DMS114 treated with DMSO at 0.1 percent for 48 hours (cell line): ENCODE measurements at regions not wholly inside any gene's neighbourhood (a gene's known extent, or its start where the extent isn't known, plus 50 kb on each side); places are given as distances from the start of the nearest gene placed in this dataset.

ENCODE experiments used
- DNase-seq: peaks from one replicate; lab custom pipeline; 2025; ENCODE audit not compliant: unreplicated experiment; lab: John Stamatoyannopoulos, UW

DNA sequence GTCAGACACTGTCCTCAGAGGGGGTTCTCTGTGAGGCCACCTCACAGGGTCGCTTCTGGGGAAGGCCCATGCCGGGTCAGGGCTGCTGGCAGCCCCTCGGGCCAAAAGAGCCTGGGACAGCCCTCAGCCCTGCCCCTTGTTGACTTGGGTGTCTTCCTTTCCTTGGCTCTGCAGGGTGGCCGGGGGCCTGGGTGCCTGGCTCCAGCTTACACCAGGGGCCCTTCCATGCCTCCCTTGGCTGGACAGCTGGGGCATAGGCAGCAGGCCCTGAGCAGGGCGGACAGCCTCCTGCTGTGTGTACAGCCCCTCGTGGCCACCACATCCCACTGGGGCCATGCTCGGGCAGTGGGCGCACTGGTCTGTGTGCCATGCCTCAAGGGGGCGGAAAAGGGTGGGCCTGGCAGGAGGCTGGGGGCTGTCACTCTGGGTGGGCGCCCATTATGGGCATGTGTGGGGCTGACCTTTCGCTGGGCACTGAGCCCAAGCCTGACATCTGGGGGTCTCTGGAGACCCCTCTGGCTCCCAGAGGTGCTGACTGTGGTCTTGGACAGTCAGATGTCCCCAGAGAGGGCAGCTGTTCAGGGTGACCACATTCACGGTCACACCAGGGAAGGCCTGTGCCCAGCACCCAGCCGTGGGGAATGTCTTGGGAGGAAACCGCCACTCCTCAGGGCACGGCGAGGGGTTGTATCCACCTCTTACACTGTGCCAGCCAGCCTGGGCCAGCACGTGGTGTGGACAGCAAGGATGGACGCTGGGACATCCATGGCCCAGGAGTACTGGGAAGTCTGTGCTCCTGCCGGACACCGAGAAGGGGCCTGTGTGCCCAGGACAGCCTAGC lies 313.3 kb downstream of the TMEM121 start:
- no peak for DNase-seq

- no peak for DNase-seq
Observed at GRCh38 chr14:105840266-105841021, 314.1 kb downstream of the TMEM121 start.

GRCh38 chr14:105841022-105842009 lies 314.9 kb downstream of the TMEM121 start:
- DNase-seq = no peak

GRCh38 chr14:105842105-105842504 lies 315.7 kb downstream of the TMEM121 start:
- no peak for DNase-seq

DNA sequence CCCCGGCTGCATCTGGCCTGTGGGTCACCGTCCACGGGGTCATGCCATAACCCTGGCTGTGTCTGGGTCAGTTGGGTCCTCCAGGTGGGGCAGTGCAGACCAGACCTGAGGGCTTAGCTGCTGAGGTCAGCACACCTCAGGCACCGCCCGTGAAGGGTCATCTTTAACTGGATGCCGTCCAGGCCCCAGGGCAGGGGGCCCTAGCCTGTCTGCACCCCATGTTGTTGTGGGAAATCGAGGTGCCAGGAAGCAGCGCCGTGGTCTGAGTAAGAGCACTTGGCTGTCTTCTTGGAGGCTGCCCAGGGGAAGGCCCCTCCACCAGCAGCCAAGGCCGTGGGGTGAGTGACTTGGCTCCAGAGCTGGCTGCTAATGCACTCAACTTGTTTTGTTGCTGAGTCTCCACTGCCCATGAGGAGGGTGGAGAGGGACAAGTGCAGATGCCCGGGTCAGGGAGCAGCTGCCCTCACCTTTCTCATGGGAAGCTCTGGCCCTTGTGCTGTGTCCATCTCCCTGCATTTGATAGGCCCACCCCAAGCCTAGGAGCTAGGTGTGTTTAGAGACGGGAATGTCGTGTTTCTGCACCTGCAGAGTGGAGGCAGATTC lies 317.2 kb downstream of the TMEM121 start:
- no peak for DNase-seq

- DNase-seq = no peak
Observed at GRCh38 chr14:105844047-105844630, 317.8 kb downstream of the TMEM121 start.

- no peak for DNase-seq
Observed at GRCh38 chr14:105844810-105845724, 318.7 kb downstream of the TMEM121 start.

GRCh38 chr14:105845725-105846309 lies 319.4 kb downstream of the TMEM121 start:
- DNase-seq = no peak

GRCh38 chr14:105846312-105846711 lies 319.9 kb downstream of the TMEM121 start:
- DNase-seq = no peak

- no peak for DNase-seq
Observed at GRCh38 chr14:105847400-105847799, 321.0 kb downstream of the TMEM121 start.

- no peak for DNase-seq
Observed at GRCh38 chr14:105848570-105848969, 322.2 kb downstream of the TMEM121 start.

DNA sequence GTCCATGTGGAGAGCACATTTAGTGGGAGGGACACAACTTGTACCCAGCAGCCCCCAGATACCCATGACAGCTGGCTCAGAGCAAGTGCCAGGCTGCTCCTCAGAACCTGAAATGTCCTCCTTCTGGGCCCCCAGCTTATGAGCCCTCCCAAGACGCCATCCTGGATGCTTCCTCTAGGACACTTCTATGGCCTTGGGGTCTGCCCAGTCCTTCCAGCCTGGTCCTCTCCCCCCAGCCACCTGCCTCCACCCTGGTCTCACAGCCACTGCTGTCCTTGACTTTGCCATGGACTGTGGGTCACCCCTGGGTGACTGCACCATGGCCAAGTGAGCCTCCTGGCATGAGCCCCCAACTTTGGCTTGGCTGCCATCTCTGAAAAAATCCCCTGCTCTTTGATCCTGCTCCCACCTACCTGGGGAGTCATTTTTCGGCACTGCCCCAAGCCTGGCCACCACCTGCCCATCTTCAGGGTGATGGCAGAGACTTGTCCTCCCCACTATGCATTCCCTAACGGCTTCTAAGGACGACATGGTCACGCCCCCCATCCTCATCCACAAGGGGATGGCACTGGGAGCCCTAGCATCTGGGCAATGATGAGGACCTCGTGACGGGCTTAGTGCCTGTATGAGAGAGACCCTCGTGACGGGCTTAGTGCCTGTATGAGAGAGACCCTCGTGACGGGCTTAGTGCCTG lies 323.7 kb downstream of the TMEM121 start:
- DNase-seq = no peak

DNA sequence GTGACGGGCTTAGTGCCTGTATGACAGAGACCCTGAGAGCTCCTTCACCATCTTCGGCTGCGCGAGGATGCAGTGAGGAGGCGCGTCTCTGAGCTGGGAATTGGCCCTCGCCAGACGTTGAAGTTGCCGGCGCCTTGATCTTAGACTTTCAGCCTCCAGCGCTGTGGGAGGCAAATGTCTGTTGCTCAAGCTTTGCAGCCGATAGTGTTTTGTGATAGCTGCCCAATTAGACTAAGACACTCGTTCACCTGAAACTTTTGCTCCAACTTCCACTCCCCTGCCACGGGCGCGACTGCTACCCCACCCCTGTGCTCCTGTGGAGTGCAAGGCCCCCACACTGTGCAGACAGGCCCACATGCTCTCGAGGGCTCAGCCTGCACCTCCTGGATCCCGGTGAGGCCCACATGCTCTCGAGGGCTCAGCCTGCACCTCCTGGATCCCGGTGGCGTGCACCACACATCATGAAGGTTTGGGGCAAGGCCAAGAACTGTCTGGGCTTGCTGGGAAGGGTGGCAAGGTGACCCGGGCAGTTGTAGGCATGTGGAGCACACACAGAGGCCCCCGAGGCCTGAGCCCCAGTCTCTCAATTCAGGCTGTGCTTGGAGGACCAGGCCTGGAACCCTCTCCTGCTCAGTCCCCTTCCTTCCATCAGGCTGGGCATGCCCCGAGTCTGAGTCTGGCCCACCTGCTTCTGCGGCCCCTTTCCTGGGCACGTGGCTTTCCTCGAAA lies 324.6 kb downstream of the TMEM121 start:
- DNase-seq = no peak

DNA sequence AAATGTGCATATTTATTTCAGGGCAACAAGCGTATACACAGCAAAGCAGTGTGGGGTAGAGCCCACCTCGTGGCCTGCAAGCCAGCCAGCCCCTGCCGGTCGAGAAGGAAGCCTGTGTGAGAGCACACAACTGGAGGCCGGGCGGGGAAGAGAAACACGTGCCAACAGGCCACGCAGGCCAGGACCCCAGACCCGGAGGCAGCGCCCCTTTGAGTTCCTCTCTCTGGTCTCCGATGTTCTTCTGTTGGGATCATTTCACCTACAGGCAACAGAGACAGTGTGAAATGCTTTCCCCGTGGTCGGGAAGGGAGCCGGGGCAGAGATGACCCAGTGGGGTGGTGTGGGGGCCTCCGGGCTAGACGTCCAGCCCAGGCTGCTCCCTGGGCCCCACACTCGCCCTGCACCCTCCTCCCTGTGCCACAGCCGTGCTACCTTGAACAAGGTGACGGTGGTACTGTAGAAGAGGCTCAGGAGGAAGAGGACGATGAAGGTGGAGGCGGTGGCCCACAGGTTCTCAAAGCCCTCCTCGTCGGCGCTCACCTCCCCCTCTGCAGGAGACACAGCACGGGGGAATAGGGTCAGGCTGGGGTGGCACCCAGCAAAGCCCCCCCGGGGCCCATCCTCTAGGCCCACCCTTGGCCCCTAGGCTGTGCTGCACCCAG lies 325.5 kb downstream of the TMEM121 start:
- DNase-seq = no peak

- DNase-seq = no peak
Observed at GRCh38 chr14:105852378-105853088, 326.1 kb downstream of the TMEM121 start.

GRCh38 chr14:105853089-105853906 lies 326.9 kb downstream of the TMEM121 start:
- DNase-seq = no peak
